ENCODE measurements at regions not wholly inside any gene's neighbourhood (a gene's known extent, or its start where the extent isn't known, plus 50 kb on each side); places are given as distances from the start of the nearest gene placed in this dataset.

DNA sequence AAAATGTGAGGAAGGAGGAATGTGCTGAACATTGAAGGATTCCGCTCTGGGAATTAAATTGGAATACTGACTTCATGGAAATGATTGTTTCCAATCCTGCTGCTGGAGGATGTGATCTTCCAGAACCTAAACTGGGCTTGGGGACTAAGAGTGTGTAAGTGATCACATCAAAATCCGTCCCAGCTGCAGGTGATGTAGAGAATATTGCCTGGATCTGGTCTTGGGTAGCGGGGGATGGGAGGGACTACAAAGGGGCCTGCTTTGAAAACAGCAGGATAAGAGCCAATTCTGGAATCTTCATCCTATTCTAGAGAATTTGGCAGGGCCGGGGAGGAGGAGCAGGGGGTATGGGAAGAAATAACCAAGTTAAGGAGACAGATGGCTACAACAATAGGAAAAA lies 552.2 kb upstream of the FZD8 start:
- H3K14ac ChIP-seq (ENCODE audit: insufficient read length): no peak overlapping the region
- H2BK15ac ChIP-seq (ENCODE audit: low read length): no peak overlapping the region
- no peak overlapping the region for H4K8ac ChIP-seq (ENCODE audit: extremely low read depth, insufficient read depth, low read length)
- H2AFZ ChIP-seq (ENCODE audit: low read length): no peak overlapping the region; the same call in 1 of the 2 replicates
- H4K91ac ChIP-seq (replicated peaks; ENCODE audit: insufficient read length, low read length): peak overlapping the region; percentile 13
- peak overlapping the region; percentile 61; the same call in 1 of the 2 replicates for H2BK20ac ChIP-seq (ENCODE audit: low read length)
- H3K27ac ChIP-seq (ENCODE audit: low read depth, low read length): no peak overlapping the region
- CTCF ChIA-PET (ENCODE audit: partially characterized antibody): interaction anchor here (1.1 to 1.7 kb wide), 2 partner anchors 391 to 558 kb away, joined by 3 read pairs; no protein-coding TSS in a partner anchor
- 87% methylated on average over 4 of the region's 4 CpGs; no CpG with 5 or more reads in 1 of the 2 experiments for WGBS, 2 experiments (ENCODE audit: extremely low coverage in 1 of 2, insufficient coverage in 1 of 2, insufficient read length in 1 of 2, insufficient replicate concordance in 2 of 2, low coverage in 1 of 2, low lambda C conversion rate in 2 of 2, missing lambda C conversion rate in 1 of 2)
- H3K4me1 ChIP-seq (replicated peaks in 1 of 4; ENCODE audit: control insufficient read depth in 3 of 4, insufficient read depth in 4 of 4, low read length in 3 of 4): peaks cover 0 to 9% (median 5%) of the 10 kb centered on the region in 4 experiments; a peak in 3 of 7 replicates
- no peak overlapping the region for H2BK5ac ChIP-seq (ENCODE audit: low read depth, low read length)
- H3K27me3 ChIP-seq (replicated peaks in 1 of 4; ENCODE audit: control insufficient read depth in 3 of 4, extremely low read depth in 1 of 4, insufficient read depth in 3 of 4, low read length in 3 of 4): peaks cover 0 to 4% (median 1%) of the 10 kb centered on the region in 4 experiments; a peak in 2 of 7 replicates
- H3K18ac ChIP-seq (ENCODE audit: extremely low read depth, low read length): no peak overlapping the region
- POLR2A ChIA-PET (ENCODE audit: partially characterized antibody): interaction anchor here (1.3 kb wide), 1 partner anchor 9 kb away, joined by 3 read pairs; no protein-coding TSS in a partner anchor
- no peaks in the 10 kb centered on the region for H3K79me2 ChIP-seq (ENCODE audit: control insufficient read depth in 1 of 2, insufficient read depth in 2 of 2, low read length in 2 of 2)
- H2BK12ac ChIP-seq (ENCODE audit: low read depth, low read length): no peak overlapping the region
- H4K5ac ChIP-seq (ENCODE audit: insufficient read length, low read depth, low read length): no peak overlapping the region
- peak overlapping the region in 1 of 2 experiments; percentile 40; a peak in 1 of 4 replicates for H3K4me2 ChIP-seq (ENCODE audit: insufficient read depth in 1 of 2, low read depth in 2 of 2, low read length in 2 of 2)
- H3K36me3 ChIP-seq (ENCODE audit: control insufficient read depth in 2 of 4, insufficient read depth in 4 of 4, low read length in 3 of 4): peaks cover 0 to 6% (median 0%) of the 10 kb centered on the region in 4 experiments; a peak in 1 of 8 replicates
- no peak overlapping the region for H3K56ac ChIP-seq (replicated peaks; ENCODE audit: insufficient read length, low read depth, low read length)
- no peak for DNase-seq (ENCODE audit: low read depth in 1 of 2, low spot score in 2 of 2)
- H2AK5ac ChIP-seq (ENCODE audit: low read depth, low read length): no peak overlapping the region
- FAIRE-seq: no peak
- H3K9me3 ChIP-seq (ENCODE audit: insufficient read depth in 2 of 2, low read depth in 1 of 2, low read length in 1 of 2): peaks cover 21 to 23% of the 10 kb centered on the region in 2 experiments
- H3K23ac ChIP-seq (ENCODE audit: insufficient read length): no peak overlapping the region
- H3K4ac ChIP-seq (replicated peaks; ENCODE audit: insufficient read length, low read depth, low read length): no peak overlapping the region
- TF ChIP-seq POU5F1 (IDR thresholded peaks at IDR 0.05; ENCODE audit: low read depth, low read length): no peak
- no peak for TF ChIP-seq YY1 (IDR thresholded peaks at IDR 0.05; ENCODE audit: low read depth, low read length)
- no peak for TF ChIP-seq SP2 (IDR thresholded peaks at IDR 0.05; ENCODE audit: low read length)
- H2BK120ac ChIP-seq (replicated peaks; ENCODE audit: low read depth, low read length): no peak overlapping the region
- H3K4me3 ChIP-seq (ENCODE audit: extremely low read depth in 1 of 4, insufficient read depth in 2 of 4, low read depth in 3 of 4, low read length in 4 of 4): no peak overlapping the region
- H4K20me1 ChIP-seq (replicated peaks in 1 of 2; ENCODE audit: control insufficient read depth in 1 of 2, insufficient read depth in 2 of 2, low read length in 2 of 2): no peaks in the 10 kb centered on the region
- H3K79me1 ChIP-seq (ENCODE audit: low read depth, low read length): no peaks in the 10 kb centered on the region
- no peak overlapping the region for H3K9ac ChIP-seq (replicated peaks in 1 of 4; ENCODE audit: extremely low read depth in 1 of 4, low read depth in 3 of 4, low read length in 3 of 4)
- no peaks in the 10 kb centered on the region for H3K23me2 ChIP-seq (ENCODE audit: low read depth, low read length)
